ENCODE measurements at regions not wholly inside any gene's neighbourhood (a gene's known extent, or its start where the extent isn't known, plus 50 kb on each side); places are given as distances from the start of the nearest gene placed in this dataset.

- no peak for DNase-seq (ENCODE audit: low read depth)
- TF ChIP-seq CTCF (IDR thresholded peaks at IDR 0.05; ENCODE audit: insufficient read depth, low read length): no peak
- no peak overlapping the region for H3K4me3 ChIP-seq (ENCODE audit: low read depth, low read length)
Observed at GRCh38 chr5:117249086-117249815, 674.6 kb upstream of the SEMA6A start.

GRCh38 chr5:117246424-117246823, 671.8 kb upstream of the SEMA6A start:
- no peak overlapping the region for H3K4me3 ChIP-seq (ENCODE audit: low read depth, low read length)
- TF ChIP-seq CTCF (IDR thresholded peaks at IDR 0.05; ENCODE audit: insufficient read depth, low read length): no peak
- DNase-seq (ENCODE audit: low read depth): no peak

GRCh38 chr5:117245130-117245529, 670.5 kb upstream of the SEMA6A start:
- no peak for DNase-seq (ENCODE audit: low read depth)
- no peak overlapping the region for H3K4me3 ChIP-seq (ENCODE audit: low read depth, low read length)
- TF ChIP-seq CTCF (IDR thresholded peaks at IDR 0.05; ENCODE audit: insufficient read depth, low read length): no peak

- no peak overlapping the region for H3K4me3 ChIP-seq (ENCODE audit: low read depth, low read length)
- TF ChIP-seq CTCF (IDR thresholded peaks at IDR 0.05; ENCODE audit: insufficient read depth, low read length): no peak
- no peak for DNase-seq (ENCODE audit: low read depth)
Observed at GRCh38 chr5:117242028-117242427, 667.4 kb upstream of the SEMA6A start.

GRCh38 chr5:117236941-117237340, 662.3 kb upstream of the SEMA6A start:
- TF ChIP-seq CTCF (IDR thresholded peaks at IDR 0.05; ENCODE audit: insufficient read depth, low read length): no peak
- DNase-seq (ENCODE audit: low read depth): no peak
- H3K4me3 ChIP-seq (ENCODE audit: low read depth, low read length): no peak overlapping the region

GRCh38 chr5:117235786-117236185, 661.2 kb upstream of the SEMA6A start:
- DNase-seq (ENCODE audit: low read depth): no peak
- H3K4me3 ChIP-seq (ENCODE audit: low read depth, low read length): no peak overlapping the region
- TF ChIP-seq CTCF (IDR thresholded peaks at IDR 0.05; ENCODE audit: insufficient read depth, low read length): no peak

GRCh38 chr5:117230375-117230774, 655.8 kb upstream of the SEMA6A start:
- no peak for DNase-seq (ENCODE audit: low read depth)
- TF ChIP-seq CTCF (IDR thresholded peaks at IDR 0.05; ENCODE audit: insufficient read depth, low read length): no peak
- no peak overlapping the region for H3K4me3 ChIP-seq (ENCODE audit: low read depth, low read length)

Data from fibroblast of the aortic adventitia (primary cell).